ENCODE measurements at regions not wholly inside any gene's neighbourhood (a gene's known extent, or its start where the extent isn't known, plus 50 kb on each side); places are given as distances from the start of the nearest gene placed in this dataset.
"Not testable (repeated sequence)": the region's sequence is repeated elsewhere in the genome, so short reads cannot be mapped to it uniquely, and the experiment has no call there.

- H3K79me2 ChIP-seq (replicated peaks; ENCODE audit: insufficient read depth), result no peaks in the 10 kb centered on the region
- H3K4me1 ChIP-seq (ENCODE audit: insufficient read depth), result no peaks in the 10 kb centered on the region
- no peak overlapping the region for H3K27ac ChIP-seq (ENCODE audit: low read depth)
- Mint-ChIP-seq H3K36me3 (ENCODE audit: low read depth) (peaks cover 8% of the 10 kb centered on the region), H3K9me3 (peaks cover 17% of the 10 kb centered on the region), H3K27me3 (ENCODE audit: insufficient read depth, low read depth, poor library complexity) (no peaks in the 10 kb centered on the region), H3K27ac (no peak overlapping the region), H3K4me3 (no peak overlapping the region), H3K4me1 (no peaks in the 10 kb centered on the region)
- no peaks in the 10 kb centered on the region for H4K20me1 ChIP-seq (replicated peaks; ENCODE audit: insufficient read depth)
- no peaks in the 10 kb centered on the region for H3K27me3 ChIP-seq (ENCODE audit: insufficient read depth)
- H3K9me2 ChIP-seq (ENCODE audit: insufficient read depth), result no peaks in the 10 kb centered on the region
- H3K4me3 ChIP-seq, result no peak overlapping the region
- TF ChIP-seq ZNF462 (CRISPR knock-in tag; IDR thresholded peaks at IDR 0.05) (no peak), ZNF331 (CRISPR knock-in tag; IDR thresholded peaks at IDR 0.05; ENCODE audit: low read depth) (no peak), ZNF114 (CRISPR knock-in tag; IDR thresholded peaks at IDR 0.05) (no peak)
- no peaks in the 10 kb centered on the region for H3F3A ChIP-seq (replicated peaks; ENCODE audit: low read depth)
- no peak overlapping the region for H2AFZ ChIP-seq
- no peak overlapping the region for H3K4me2 ChIP-seq
- ATAC-seq, result no peak
- no peak for DNase-seq (ENCODE audit: low spot score)
- H3K36me3 ChIP-seq (ENCODE audit: insufficient read depth), result no peaks in the 10 kb centered on the region
Observed at GRCh38 chr7:19552576-19552975, 156.3 kb downstream of the POLR1F start.

GRCh38 chr7:19549246-19549645 lies 159.6 kb downstream of the POLR1F start:
- H4K20me1 ChIP-seq (replicated peaks; ENCODE audit: insufficient read depth); H3K79me2 ChIP-seq (replicated peaks; ENCODE audit: insufficient read depth); H3K27ac ChIP-seq (ENCODE audit: low read depth); H3K27ac Mint-ChIP-seq; H3K36me3 Mint-ChIP-seq (ENCODE audit: low read depth); H3K27me3 Mint-ChIP-seq (ENCODE audit: insufficient read depth, low read depth, poor library complexity); ATAC-seq; H3K4me2 ChIP-seq; H3K36me3 ChIP-seq (ENCODE audit: insufficient read depth); H3K4me1 Mint-ChIP-seq; H3K4me3 ChIP-seq; DNase-seq (ENCODE audit: low spot score); H3K9me2 ChIP-seq (ENCODE audit: insufficient read depth); H3K4me1 ChIP-seq (ENCODE audit: insufficient read depth); H2AFZ ChIP-seq; H3F3A ChIP-seq (replicated peaks; ENCODE audit: low read depth); H3K4me3 Mint-ChIP-seq; H3K27me3 ChIP-seq (ENCODE audit: insufficient read depth): not testable (repeated sequence)
- peaks cover 17% of the 10 kb centered on the region for H3K9me3 Mint-ChIP-seq
